Non-pigmented ciliary epithelial cell (primary cell): ENCODE measurements at regions not wholly inside any gene's neighbourhood (a gene's known extent, or its start where the extent isn't known, plus 50 kb on each side); places are given as distances from the start of the nearest gene placed in this dataset.

Experiments
- DNase-seq: peaks from one replicate; pipeline ENCODE4 v3.0.0-alpha.2; 2010; ENCODE audit warnings: low read depth

DNA sequence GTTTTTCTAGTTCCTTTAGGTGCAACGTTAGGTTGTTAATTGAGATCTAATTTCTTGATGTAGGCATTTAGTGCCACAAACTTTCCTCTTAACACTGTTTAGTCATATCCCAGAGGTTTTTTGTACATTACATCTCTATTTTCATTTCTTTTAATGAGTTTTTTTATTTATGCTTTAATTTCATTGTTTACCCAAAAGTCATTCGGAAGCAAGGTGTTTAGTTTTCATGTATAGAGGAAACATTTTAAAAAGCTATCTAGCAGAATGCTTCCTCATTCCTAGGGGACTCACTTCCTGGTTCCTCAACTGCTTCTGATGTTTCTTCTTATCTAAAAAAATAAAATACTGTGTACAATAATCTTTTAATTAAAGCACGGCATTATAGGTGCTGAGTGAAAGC lies 307.2 kb upstream of the CAMK1G start:
- DNase-seq = no peak

DNA sequence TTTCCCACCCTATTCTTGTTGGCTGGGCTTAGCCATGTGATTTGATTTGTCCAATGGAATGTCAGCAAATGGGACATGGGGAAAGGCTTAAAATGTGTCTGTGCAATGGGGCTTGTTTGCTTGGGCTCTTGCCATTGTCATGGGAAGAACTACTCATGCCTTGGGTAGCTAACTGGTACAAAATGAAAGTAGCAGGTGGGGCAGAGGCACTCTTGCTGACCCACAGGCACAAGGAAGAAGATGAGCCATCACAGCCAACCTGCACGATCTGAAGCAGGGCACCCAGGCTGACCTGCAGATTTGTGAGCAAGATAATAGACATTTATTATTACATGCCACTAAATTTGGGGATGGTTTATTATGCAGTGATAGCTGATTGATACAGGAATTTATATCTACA lies 305.9 kb upstream of the CAMK1G start:
- DNase-seq = no peak

DNA sequence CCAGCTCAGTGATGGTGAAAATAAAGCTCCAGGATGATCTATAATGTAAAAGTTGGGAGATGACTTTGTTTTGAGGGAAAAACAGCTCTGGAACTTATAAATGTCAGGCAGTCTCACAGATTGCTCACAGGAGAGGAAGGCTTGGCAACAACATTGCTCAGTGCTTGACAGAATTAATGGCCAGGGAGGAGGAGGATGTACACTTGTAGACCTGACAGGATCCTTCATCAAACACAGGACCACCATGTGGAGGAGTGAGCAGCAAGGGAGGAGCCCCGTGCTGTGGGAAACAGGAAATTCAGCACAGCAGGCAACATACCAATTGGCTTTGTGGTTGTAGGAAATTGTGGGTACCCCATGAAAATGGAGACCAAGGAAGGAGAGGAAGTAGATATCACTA lies 291.8 kb upstream of the CAMK1G start:
- DNase-seq = peak; percentile 22

DNA sequence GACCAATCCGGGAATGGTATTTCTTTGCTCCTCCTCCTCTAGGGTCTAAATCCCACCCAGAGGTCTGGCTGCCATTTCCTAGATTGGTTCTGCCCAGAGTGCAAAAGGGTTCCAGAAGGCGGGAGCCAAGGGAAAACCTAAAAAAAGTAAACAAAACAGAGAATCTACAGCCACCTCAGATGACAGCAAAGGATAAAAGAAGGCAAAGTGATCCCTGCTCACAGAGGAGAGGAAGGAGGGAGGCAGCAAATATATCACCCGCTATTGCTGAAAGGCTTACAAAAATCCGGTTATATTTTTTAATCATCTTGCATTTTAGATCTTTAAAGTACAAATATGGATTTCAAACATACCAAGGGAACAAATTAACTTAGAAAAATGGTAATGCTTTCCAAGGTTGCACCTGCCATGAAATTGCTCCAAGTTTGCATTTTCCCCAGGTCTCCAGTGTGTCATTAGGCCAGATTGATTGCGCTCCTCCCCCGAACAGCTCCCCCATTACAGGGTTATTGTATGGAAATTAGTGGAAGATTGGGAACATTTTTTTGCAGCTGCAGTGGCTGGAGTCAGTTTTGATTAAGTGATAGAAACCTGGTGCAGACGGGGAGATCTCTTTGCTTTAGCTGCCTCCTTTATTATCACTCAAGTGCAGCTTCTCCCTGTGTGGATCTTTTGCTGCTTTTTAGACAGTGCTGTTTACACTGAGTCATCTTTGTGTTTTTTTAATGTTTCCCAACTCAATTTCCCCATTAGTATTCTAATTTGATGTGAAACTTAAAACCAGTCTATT lies 280.5 kb upstream of the CAMK1G start:
- no peak for DNase-seq

DNA sequence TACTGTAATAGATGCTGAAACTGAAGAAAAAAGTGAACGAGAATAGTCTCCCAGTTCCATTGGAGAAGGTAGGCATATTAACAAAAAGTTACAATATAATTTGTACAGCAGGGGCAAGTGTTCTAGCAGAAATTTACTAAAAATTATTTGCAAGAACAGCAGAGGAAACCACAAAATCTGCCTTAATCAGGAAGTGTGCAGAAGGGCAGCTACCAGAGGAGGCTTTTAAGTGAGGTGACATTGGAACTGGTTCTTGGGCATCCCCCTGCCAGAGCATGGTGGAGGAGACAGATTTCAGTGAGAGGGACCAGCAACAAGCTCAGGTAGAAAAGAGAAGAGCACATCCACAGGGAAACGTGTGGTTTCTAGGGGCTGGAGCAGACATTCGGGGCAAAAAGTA lies 279.3 kb upstream of the CAMK1G start:
- no peak for DNase-seq

DNA sequence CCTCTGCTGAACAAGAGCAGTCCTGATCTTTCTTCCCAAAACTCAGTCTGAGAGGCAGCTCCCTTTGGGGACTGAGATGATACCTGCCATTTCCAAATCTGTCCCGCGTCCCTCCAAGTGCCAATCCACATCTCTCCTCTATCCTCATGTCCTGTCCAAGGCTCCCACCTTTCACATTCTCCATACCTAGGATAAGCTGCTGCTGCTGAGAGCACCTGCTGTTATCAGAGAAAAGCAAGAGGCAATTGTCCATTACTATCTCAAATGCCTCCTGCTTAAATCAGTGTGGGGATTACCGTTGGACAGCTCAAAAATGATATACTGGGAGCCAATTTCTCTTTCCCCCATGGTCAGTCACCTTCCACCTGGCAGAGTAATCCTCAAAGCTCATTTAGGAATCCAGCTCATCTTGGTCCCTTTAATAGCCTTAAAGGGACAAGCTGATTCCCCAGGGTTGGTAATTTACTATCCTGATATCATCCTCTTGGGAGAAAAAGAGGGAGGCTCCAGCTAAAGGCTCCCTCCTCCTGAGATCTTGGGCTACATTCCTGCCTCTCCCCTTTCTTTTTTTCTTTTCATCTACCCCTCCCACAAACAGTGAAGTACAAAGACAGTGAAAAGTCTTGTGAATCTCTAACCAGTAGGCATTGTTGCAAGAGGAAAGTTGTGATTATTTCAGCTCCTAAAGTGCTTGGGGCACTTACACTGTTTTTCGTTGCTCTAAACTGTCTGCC lies 278.1 kb upstream of the CAMK1G start:
- DNase-seq = no peak

DNA sequence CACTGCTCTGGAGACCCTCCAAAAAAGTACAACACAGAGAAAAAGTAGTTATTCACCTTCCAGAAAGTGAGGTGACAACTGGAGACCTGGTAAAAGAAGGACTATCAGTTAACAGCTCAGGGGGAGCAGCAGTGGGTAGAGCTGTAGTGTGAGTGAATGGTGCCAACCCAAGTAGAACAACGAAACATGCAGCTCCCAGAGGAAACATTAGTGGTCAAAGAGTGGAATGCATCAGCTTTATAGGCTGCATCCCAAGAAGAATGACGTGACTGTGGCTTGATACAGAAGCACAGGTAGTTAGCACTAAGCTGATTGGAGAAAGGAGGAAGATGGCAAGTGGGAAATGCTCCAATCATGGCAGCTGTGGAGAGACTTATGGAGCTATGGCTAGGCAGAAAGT lies 275.7 kb upstream of the CAMK1G start:
- no peak for DNase-seq

DNA sequence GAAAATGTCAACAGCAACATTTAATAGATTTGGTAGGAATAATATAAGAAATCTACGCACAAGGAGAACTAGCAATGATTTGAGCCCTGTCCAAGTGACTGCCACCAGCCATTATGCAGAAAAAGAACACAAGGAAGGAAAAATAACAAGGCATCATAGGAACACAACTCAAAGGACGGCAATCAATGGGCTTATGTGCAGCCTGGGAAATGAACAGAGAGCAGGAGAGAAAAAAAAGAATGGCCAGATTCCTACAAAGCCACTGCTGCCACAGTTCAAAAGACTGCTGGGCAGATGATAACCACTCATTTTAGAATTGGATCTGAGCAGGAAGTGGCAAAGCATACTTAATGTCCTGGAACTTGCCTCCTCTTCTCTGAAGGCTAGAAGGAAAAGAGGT lies 274.3 kb upstream of the CAMK1G start:
- no peak for DNase-seq

DNA sequence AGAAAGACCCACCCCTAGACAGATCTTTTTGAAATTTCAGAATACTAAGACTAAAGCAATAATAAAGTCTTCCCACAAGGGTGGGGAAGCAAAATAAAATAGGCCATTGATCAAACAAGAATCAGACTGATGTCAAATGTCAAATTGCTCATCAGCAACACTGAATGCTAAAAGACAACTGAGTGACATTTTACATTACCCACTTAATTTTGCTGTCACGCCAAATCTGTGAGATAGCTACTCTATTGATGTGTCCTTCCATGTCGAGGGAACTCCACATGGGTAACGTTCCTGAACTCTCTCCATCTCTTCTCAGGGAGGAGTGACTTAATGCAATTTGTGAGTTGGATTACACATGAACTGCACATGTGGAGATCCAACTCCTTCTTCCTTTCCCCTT lies 271.7 kb upstream of the CAMK1G start:
- no peak for DNase-seq

DNA sequence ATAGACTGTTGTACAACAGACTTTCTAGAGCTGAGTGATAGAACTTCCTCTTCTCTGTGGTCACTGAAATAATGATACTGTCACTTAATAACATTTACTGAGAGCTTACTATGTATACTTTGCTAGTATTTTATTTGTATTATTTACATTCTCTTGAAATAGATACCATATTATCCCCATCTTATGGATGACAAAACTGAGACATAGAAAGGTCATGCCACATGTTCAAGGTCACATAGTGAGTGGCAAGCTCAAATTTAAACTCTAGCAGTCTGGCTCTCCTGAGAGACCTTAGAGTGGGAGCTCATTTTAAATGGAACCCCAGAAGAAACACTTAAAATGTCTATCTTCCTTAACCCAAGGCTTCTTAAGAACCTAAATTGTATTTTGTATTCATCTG lies 266.6 kb upstream of the CAMK1G start:
- DNase-seq = no peak

DNA sequence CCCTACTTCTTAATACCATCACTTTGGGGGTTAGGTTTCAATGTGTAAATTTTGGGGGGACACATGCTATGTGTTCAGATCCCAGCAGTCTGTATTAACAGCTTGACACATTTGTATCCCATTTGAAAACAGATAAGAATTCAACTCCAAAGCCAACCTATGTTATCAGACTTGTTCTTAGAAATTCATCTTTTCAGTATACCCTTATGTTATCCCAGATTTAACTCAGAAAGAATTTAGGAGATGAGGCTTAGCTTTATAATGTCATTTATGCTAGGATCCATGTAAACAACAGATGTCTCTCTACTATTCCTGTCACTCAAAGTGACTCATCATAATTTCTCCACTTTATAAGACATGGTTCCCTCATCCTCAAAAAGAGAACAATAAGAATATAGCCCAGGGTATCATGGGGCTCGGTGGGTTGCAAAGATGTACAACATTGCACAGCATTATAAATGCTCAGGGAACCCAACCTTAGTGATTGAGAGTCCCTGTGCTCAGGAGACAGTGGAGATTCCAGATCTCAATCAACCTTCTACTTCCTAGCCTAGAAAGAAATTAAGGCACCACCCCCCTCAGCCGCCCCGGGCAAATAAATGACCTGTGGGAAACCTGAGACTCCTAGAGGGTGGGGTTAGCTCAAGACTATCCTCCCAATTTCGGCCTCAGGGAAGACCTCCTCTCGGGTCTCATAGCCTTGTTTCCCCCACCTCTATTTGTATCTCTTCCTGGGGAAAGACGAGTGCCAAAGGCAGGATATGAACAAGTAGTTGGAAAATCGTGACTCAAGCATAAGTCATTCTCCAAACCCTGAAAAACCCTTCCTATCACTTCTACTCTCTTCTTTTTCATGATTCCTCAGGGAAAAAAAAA lies 265.1 kb upstream of the CAMK1G start:
- DNase-seq = peak; percentile 1

DNA sequence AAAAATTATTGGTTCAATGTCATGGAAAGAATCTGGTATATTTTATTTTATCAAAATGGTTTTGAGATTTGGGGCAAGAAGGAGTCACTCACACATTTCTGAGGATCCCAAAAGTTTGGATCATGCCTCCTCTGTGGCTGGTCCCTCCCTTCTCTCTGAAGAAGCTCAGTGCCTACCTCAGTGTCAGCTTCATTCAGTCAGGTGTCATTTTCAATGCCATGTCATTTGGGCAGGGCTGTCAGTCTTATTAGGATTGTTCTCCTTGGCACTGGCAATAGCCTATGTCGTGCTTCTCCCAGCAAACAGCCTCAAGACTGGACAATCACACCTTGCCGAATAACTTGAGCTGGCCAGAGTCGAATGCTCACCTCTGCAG lies 264.5 kb upstream of the CAMK1G start:
- no peak for DNase-seq

DNA sequence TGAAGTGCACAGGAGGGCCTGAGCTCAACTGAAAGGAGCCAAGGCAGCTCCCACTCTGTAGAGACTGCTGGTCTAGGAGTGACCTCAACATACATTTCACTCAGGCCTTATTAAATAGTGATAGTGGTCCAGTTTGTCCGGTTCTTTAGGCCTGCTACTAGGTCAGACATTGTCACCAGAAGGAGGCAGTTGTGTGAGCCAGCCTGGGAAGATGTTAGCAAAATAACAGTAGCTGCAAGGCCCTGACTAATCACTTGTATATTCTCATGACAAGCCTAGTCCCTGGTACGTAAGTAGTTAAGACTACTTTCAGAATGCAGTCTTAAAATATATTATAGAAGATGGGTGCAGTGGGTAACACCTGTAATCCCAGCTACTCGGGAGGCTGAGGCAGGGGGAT lies 264.0 kb upstream of the CAMK1G start:
- DNase-seq = peak; percentile 1

DNA sequence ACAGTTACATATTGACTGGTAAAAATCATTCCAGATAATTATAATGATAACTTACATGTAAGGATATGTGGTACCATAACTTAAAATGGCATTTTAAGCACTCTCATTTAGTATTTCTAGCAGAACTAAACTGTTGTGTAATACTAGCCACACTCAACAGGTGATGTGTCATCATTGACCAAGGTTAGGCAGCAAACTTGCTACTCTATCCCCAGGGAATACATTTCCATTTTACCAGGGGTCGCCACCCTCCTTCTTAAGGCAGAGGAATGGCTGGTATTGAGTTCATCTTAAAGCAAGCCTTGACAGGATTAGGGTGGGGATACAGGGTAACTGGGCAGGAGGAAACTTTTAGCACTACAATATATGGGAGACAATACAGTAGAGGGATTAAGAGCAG lies 259.8 kb upstream of the CAMK1G start:
- DNase-seq = no peak

DNA sequence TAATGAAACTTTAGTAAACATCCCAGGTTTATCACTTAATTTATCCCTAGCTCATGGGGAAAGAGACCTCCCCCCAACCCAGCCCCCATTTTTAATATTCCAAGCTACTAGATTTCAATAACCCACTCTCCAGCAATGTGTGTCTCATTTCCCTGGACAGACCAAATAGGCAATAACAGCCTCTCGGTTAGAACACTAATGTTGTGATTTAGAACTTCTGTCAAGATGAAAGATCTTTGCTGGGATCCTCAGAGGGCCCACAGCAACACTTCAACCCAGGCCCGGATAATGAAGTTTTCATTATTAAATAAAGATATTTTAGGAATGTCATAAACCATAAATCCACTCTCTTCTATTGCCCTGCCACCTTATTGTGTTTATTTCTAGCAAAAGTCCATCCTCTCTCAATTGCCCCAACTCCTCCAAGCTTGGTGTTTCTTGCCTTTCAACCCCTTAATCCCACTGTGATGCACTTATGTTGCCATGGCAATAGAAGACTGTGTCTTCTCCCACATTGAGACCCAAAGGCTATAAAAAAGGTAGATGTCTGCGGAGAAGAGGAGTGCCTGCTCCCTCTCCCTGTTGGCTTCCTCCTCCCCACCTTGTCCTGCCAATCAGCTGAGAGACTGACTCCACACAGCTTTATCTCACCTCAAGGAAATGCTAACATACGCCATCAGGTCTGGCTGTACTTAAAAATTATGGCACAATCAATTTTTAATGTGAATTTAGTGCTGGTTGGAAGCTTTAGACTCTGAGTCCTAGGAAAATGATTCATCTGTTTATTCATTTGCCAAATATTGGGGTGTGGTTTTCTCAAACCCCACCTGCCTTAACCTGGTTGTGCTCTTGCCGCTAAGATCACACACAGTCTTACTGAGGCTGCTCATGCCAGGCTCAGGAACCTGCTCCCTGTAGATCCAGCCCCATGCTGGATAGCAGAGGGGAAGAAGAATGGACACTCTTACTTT lies 258.3 kb upstream of the CAMK1G start:
- DNase-seq = no peak

DNA sequence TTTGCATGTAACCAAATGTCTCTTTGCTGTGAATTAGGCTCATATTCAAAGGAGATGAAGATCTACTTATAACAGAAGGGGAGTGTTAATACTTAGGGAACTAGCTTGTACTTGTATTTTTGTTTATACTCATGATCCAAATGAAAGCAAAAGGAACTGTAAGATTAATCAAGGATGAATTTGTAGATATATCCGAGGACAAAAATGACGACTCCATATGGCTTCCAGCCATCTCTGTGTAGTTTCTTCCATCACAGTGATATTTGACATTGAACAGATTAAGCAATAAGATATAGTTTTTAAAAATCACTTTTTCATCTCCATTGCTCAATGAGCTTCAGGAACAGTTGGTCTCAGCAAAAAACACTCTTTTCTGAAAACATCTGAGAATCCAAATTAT lies 257.4 kb upstream of the CAMK1G start:
- DNase-seq = no peak

DNA sequence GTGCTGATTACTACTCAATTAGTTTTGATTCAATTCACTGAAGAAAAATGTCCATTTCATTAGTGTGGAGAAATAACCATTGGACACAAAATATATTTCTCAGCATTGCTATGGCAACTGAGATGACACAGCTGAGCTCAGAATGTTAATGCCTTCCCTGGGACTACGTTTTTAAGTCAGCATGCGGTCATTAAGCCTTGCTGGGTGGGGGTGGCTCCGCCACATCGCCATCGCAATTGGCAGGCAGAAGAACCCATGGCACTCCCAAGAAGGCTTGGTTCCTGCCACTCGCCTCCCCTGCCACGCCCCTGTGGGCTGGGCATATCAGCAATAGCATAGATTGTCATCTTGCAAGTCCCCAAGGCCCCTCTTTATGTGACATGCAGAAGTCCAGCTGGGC lies 256.7 kb upstream of the CAMK1G start:
- no peak for DNase-seq

DNA sequence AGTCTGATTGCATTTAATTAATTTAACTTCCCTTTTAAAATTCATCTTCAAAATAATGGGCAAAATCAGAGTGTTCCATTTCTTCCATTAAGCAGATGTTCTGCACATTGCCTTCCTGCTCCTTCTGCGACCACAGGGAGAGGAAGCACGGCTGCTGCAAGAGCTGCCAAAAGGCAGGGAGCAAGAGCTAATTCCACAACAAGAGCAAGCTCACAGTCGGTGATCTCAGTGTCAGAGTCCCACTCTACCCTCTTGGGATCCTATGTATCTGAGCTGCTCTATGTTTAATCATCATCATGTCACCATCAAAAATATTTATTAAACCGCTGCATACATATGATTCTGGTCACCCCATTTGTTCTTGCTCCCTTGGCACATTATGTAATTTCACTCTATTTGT lies 255.3 kb upstream of the CAMK1G start:
- DNase-seq = no peak

DNA sequence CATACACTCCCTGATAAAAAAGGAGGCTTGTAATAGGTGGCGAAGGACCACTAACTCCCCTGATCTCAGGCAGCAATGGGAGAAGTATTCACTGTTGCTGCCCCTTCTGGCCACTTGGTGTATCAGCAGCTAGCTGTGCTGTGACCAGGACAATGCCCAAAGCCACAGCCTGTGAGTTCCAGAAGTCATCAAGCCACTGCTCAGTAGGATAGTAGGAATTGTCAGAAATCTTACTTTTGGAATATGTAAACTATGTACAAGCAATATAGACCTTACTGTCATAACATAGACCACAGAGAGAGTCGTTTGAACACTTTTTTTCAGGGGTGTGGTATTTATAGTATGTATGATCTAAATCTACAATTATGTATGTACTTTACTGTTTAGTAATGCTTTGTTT lies 248.3 kb upstream of the CAMK1G start:
- DNase-seq = no peak

DNA sequence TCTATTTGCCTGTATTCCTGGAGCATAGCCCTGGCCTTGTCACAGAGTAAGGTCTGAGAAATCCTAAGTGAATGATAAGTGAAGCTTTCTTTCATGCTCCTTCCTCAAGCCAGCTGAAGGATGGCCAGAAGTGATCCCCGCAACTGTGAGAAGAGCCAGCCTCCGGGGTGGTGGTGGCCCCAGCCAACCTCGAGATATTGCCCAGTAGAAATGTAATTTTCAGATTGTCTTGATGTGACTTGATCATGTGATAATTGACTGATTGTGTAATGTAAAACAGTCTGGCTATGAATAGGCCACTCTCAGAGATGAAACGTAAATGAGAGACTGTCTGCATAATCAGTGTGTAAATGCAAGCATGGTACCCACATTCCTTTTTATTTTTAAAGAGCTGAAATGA lies 242.4 kb upstream of the CAMK1G start:
- no peak for DNase-seq

DNA sequence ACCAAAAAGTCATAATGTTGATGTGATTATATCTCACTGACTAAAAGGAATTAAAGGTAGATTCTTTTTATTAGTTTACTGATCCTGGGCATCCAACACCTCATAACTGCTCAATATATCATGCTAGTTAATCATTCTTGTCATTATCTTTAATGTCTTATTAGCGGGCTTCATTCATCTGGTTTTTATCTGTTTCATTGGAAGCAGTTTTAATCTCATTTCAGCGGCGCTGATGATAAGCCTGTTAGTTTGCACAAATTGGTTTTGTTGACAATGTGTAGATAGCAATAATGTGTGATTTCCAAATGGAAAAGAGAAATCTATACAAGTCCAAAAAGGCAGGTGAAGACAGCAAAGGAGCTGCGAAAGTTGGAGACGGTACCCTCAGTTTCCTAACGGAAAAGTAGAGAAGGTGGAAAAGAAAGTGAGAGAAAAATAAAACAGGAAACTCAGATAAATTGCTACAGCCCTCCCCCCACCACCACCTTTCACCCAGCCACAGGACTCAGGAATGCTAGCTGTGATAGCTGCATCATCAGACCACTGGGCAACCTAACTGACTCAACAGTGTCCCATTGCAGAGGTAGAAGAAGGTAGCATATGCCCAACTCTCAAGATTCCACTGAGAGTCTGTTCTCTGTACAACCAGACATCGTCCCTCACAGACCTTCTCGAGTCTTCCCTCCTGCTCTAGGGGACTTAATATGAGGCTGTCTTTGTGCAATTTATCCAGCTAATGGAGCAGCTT lies 241.7 kb upstream of the CAMK1G start:
- DNase-seq = no peak
